ENCODE measurements at regions not wholly inside any gene's neighbourhood (a gene's known extent, or its start where the extent isn't known, plus 50 kb on each side); places are given as distances from the start of the nearest gene placed in this dataset.

DNA sequence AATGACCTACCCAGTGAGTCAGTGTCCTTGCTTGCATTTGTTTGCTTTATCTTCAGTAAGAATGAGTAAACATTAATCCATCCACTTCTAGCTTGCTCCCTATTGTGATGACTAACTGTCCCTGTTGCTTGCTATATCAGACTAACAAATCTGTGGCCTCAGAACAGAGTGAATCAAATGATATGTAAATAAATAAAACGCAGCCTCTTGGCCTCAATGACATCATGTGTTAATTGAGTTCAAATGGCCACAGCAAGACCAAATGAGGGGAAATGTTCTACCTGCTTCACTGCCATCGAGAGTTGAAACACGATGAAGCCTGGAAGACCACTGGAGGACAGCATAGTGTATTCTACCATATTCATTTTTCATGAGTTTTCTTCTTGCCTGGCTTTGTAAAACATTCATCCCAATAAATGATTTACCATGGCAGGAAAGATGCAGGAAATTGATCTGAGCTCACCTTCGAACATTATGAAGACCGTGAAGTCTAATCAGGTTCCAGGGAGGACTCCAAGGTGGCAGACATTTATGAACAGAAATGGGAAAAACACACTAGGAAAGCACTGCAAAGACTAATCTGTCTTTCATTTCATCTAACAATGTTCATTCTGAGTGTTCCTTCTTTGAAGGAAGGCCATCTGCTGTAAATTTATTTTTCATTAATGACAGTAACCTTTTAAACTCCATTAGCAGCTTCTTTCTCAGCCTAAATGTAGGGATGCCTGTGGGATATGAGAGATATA, 1144.5 kb downstream of the TUSC7 start:
- H3K36me3 ChIP-seq: no peaks in the 10 kb centered on the region
- peaks cover under 1% of the 10 kb centered on the region for H3K9me3 ChIP-seq (replicated peaks)
- intact Hi-C loops (cut with micrococcal nuclease): no loop called here
- no peak overlapping the region for H3K4me3 ChIP-seq
- TF ChIP-seq, protein P1, sequence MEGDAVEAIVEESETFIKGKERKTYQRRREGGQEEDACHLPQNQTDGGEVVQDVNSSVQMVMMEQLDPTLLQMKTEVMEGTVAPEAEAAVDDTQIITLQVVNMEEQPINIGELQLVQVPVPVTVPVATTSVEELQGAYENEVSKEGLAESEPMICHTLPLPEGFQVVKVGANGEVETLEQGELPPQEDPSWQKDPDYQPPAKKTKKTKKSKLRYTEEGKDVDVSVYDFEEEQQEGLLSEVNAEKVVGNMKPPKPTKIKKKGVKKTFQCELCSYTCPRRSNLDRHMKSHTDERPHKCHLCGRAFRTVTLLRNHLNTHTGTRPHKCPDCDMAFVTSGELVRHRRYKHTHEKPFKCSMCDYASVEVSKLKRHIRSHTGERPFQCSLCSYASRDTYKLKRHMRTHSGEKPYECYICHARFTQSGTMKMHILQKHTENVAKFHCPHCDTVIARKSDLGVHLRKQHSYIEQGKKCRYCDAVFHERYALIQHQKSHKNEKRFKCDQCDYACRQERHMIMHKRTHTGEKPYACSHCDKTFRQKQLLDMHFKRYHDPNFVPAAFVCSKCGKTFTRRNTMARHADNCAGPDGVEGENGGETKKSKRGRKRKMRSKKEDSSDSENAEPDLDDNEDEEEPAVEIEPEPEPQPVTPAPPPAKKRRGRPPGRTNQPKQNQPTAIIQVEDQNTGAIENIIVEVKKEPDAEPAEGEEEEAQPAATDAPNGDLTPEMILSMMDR (IDR thresholded peaks at IDR 0.05; ENCODE audit: borderline replicate concordance): no peak
- H3K27ac ChIP-seq (replicated peaks): no peak overlapping the region
- H3K27me3 ChIP-seq (ENCODE audit: low read depth): no peaks in the 10 kb centered on the region
- DNase-seq: no peak
- no peaks in the 10 kb centered on the region for H3K4me1 ChIP-seq

DNA sequence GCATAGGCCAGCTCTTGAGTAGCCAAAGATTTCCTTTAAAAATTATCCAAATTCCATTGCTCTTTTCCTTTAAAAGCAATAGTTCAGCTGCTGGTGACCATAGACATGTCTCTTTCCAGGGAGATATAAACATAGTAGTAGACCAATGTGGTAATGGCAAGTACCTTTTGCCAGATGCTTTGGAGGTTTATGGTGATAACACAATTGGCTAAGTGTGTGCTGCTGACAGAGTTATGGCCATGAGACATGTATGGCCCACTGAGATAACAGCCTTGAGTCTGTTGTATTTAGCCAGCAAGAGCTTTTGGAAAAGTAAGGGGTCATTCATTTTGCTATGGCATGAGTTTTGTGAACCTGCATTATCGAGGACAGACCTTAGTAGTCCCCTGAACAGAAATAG, 1146.8 kb downstream of the TUSC7 start:
- TF ChIP-seq, protein P1 (IDR thresholded peaks at IDR 0.05; ENCODE audit: borderline replicate concordance): no peak
- DNase-seq: no peak
- intact Hi-C loops (cut with micrococcal nuclease): no loop called here
- H3K4me3 ChIP-seq: no peak overlapping the region
- no peaks in the 10 kb centered on the region for H3K27me3 ChIP-seq (ENCODE audit: low read depth)
- H3K9me3 ChIP-seq (replicated peaks): peaks cover 5% of the 10 kb centered on the region
- H3K36me3 ChIP-seq: no peaks in the 10 kb centered on the region
- H3K4me1 ChIP-seq: no peaks in the 10 kb centered on the region
- H3K27ac ChIP-seq (replicated peaks): no peak overlapping the region

DNA sequence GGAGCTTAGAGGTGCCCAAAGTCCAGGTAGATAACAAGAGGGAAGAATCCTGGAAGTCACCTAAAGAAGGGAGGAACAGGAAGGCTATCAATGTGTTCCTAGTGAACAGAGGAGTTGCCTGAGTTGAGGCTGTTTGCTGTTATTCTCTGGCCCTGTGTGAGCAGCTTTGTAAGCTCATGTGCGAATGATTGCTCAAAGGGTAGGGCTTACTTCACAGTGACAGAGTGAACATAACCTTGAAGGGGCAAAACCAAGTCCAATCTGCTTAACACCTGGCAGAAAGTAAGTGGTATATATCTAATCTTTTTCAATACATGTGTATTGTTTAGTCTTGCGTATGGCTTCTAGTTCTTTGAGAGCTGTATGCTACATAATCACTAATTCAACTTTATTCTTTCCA, 1153.6 kb downstream of the TUSC7 start:
- TF ChIP-seq, protein P1 (IDR thresholded peaks at IDR 0.05; ENCODE audit: borderline replicate concordance): no peak
- Histone ChIP-seq H3K9me3 (replicated peaks) (peaks cover 5% of the 10 kb centered on the region), H3K4me1 (no peaks in the 10 kb centered on the region), H3K36me3 (no peaks in the 10 kb centered on the region), H3K4me3 (no peak overlapping the region), H3K27me3 (ENCODE audit: low read depth) (no peaks in the 10 kb centered on the region), H3K27ac (replicated peaks) (no peak overlapping the region)
- DNase-seq: no peak
- intact Hi-C loops (cut with micrococcal nuclease): no loop called here

DNA sequence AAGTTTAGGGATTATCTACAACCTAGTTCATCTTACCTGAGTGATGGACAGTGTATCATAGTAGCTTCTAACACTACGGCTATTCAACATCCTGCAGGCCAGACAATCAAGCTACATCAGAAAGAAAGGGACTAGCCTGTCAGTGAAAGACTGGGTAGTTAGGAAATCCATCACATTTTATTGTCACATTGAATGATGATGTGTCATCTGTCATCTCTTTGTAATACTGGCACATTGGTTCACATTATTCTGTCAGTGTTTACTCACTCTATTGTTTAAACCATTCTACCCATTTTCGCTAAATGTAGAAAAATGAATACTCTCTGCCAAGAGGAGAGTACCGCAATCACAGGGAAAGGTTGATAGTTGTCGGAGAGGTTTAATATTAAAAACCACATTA, 1155.8 kb downstream of the TUSC7 start:
- no peaks in the 10 kb centered on the region for H3K36me3 ChIP-seq
- H3K4me3 ChIP-seq: no peak overlapping the region
- DNase-seq: no peak
- TF ChIP-seq, protein P1 (IDR thresholded peaks at IDR 0.05; ENCODE audit: borderline replicate concordance): no peak
- no peaks in the 10 kb centered on the region for H3K27me3 ChIP-seq (ENCODE audit: low read depth)
- H3K4me1 ChIP-seq: no peaks in the 10 kb centered on the region
- intact Hi-C loops (cut with micrococcal nuclease): no loop called here
- no peak overlapping the region for H3K27ac ChIP-seq (replicated peaks)
- H3K9me3 ChIP-seq (replicated peaks): no peaks in the 10 kb centered on the region

DNA sequence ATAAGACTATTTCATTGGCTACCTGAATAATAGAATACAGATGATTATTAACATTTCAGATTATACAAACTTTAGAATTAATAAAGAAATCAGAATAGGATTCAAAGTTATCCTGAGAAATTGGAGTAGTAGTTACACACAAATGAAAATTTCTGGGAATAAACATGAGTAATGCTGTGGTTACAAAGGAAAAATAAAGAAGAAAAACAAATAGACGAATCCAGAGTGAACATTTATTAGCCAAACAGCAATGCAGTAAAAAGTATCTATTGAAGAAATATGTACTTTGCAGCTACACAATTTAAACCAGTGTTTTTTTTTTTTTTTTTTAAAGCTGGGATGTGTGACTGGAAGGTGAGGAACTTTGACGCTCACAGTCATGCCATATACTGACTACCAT, 1159.2 kb downstream of the TUSC7 start:
- no peak for DNase-seq
- H3K9me3 ChIP-seq (replicated peaks): no peaks in the 10 kb centered on the region
- no peak overlapping the region for H3K27ac ChIP-seq (replicated peaks)
- no peaks in the 10 kb centered on the region for H3K36me3 ChIP-seq
- H3K4me1 ChIP-seq: no peaks in the 10 kb centered on the region
- no peaks in the 10 kb centered on the region for H3K27me3 ChIP-seq (ENCODE audit: low read depth)
- TF ChIP-seq, protein P1 (IDR thresholded peaks at IDR 0.05; ENCODE audit: borderline replicate concordance): no peak
- intact Hi-C loops (cut with micrococcal nuclease): no loop called here
- no peak overlapping the region for H3K4me3 ChIP-seq
